ENCODE measurements at regions not wholly inside any gene's neighbourhood (a gene's known extent, or its start where the extent isn't known, plus 50 kb on each side); places are given as distances from the start of the nearest gene placed in this dataset.

- Histone ChIP-seq H3K27ac (ENCODE audit: low read depth in 2 of 2, low read length in 2 of 2) (no peak overlapping the region), H3K4me3 (ENCODE audit: low read length in 3 of 3) (no peak overlapping the region), H3K9ac (ENCODE audit: low read length in 3 of 3) (no peak overlapping the region), H3K27me3 (ENCODE audit: control insufficient read depth, insufficient read depth, low read length) (no peaks in the 10 kb centered on the region), H3K4me1 (ENCODE audit: control insufficient read depth in 2 of 3, insufficient read depth in 2 of 3, low read depth in 1 of 3, low read length in 3 of 3) (no peaks in the 10 kb centered on the region), H3K36me3 (ENCODE audit: control insufficient read depth in 2 of 3, insufficient read depth in 3 of 3, low read length in 3 of 3) (no peaks in the 10 kb centered on the region), H3K9me3 (ENCODE audit: control insufficient read depth in 2 of 3, insufficient read depth in 1 of 3, low read length in 3 of 3) (no peaks in the 10 kb centered on the region)
- FAIRE-seq: no peak
- intact Hi-C loops (cut with DNase I): no loop called here
- TF ChIP-seq, protein P1, sequence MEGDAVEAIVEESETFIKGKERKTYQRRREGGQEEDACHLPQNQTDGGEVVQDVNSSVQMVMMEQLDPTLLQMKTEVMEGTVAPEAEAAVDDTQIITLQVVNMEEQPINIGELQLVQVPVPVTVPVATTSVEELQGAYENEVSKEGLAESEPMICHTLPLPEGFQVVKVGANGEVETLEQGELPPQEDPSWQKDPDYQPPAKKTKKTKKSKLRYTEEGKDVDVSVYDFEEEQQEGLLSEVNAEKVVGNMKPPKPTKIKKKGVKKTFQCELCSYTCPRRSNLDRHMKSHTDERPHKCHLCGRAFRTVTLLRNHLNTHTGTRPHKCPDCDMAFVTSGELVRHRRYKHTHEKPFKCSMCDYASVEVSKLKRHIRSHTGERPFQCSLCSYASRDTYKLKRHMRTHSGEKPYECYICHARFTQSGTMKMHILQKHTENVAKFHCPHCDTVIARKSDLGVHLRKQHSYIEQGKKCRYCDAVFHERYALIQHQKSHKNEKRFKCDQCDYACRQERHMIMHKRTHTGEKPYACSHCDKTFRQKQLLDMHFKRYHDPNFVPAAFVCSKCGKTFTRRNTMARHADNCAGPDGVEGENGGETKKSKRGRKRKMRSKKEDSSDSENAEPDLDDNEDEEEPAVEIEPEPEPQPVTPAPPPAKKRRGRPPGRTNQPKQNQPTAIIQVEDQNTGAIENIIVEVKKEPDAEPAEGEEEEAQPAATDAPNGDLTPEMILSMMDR (IDR thresholded peaks at IDR 0.05; ENCODE audit: borderline replicate concordance, extremely low read depth, insufficient read depth): no peak
- no peak for DNase-seq
Measured at GRCh38 chrX:98627645-98628044, 1743.9 kb downstream of the RPA4 start.

DNA sequence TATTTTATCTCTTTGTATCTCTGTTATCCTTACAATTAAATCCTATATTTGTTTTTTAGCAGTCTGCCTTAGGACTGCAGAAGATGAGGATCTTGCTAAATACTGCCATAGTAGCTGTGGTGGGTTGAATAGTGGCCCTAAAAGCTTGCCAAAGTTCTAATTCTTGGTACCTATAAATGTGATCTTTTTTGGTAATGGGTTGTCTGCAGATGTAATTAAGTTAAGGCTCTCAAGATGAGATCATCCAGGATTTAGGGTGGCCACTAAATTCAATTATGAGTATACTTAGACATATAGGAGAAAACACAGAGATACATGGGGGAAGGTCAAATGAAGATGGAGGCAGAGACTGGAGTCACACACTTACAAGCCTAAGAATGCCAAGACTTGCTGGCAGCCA is 1753.7 kb downstream of the RPA4 start:
- Histone ChIP-seq H3K4me3 (ENCODE audit: low read length in 3 of 3) (no peak overlapping the region), H3K4me1 (ENCODE audit: control insufficient read depth in 2 of 3, insufficient read depth in 2 of 3, low read depth in 1 of 3, low read length in 3 of 3) (no peaks in the 10 kb centered on the region), H3K9me3 (ENCODE audit: control insufficient read depth in 2 of 3, insufficient read depth in 1 of 3, low read length in 3 of 3) (no peaks in the 10 kb centered on the region), H3K27ac (ENCODE audit: low read depth in 2 of 2, low read length in 2 of 2) (no peak overlapping the region), H3K36me3 (ENCODE audit: control insufficient read depth in 2 of 3, insufficient read depth in 3 of 3, low read length in 3 of 3) (no peaks in the 10 kb centered on the region), H3K9ac (ENCODE audit: low read length in 3 of 3) (no peak overlapping the region), H3K27me3 (ENCODE audit: control insufficient read depth, insufficient read depth, low read length) (no peaks in the 10 kb centered on the region)
- no peak for FAIRE-seq
- TF ChIP-seq, protein P1 (IDR thresholded peaks at IDR 0.05; ENCODE audit: borderline replicate concordance, extremely low read depth, insufficient read depth): no peak
- no peak for DNase-seq
- intact Hi-C loops (cut with DNase I): no loop called here

DNA sequence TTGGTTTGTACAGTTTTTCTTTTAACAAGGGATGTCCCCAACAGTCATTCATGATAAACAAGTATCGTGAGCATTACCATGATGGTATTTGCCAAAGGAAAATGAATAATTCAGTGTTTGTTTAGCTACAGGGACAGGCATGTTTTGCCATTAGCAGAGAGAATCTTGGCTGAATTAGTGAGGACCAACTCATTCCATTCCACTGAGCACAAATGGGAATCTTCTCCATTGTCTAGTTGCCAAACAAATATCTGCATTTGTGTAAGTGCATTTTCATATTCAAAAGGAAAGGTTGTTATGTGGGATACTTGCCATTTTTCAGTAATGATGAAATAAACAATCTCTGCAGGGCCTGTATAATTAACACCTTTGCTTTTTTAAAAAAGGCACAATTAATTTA is 1762.6 kb downstream of the RPA4 start:
- FAIRE-seq (no peak), DNase-seq (no peak)
- H3K4me1 ChIP-seq (ENCODE audit: control insufficient read depth in 2 of 3, insufficient read depth in 2 of 3, low read depth in 1 of 3, low read length in 3 of 3): no peaks in the 10 kb centered on the region
- H3K27ac ChIP-seq (ENCODE audit: low read depth in 2 of 2, low read length in 2 of 2): no peak overlapping the region
- H3K9ac ChIP-seq (ENCODE audit: low read length in 3 of 3): no peak overlapping the region
- no peaks in the 10 kb centered on the region for H3K36me3 ChIP-seq (ENCODE audit: control insufficient read depth in 2 of 3, insufficient read depth in 3 of 3, low read length in 3 of 3)
- H3K9me3 ChIP-seq (ENCODE audit: control insufficient read depth in 2 of 3, insufficient read depth in 1 of 3, low read length in 3 of 3): no peaks in the 10 kb centered on the region
- TF ChIP-seq, protein P1 (IDR thresholded peaks at IDR 0.05; ENCODE audit: borderline replicate concordance, extremely low read depth, insufficient read depth): no peak
- intact Hi-C loops (cut with DNase I): no loop called here
- no peak overlapping the region for H3K4me3 ChIP-seq (ENCODE audit: low read length in 3 of 3)
- H3K27me3 ChIP-seq (ENCODE audit: control insufficient read depth, insufficient read depth, low read length): no peaks in the 10 kb centered on the region

DNA sequence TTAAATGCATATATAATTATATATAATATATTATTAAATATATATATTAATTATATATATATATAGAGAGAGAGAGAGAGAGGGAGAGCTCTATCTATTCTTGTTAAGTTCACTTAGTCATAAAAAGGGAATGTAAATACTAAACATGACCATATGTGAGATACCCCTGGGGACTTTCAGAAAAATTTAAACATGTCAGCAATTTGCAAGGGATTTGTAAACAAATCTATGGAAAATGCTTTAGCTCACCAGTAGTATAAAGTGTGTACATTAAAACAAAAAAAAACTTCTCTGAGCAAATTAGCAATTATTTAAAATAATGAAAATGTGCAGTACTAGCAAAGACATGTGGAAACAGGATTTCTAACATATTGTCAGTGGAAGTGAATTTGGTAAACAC is 1755.5 kb downstream of the PCDH19 start:
- no peaks in the 10 kb centered on the region for H3K36me3 ChIP-seq (ENCODE audit: control insufficient read depth in 2 of 3, insufficient read depth in 3 of 3, low read length in 3 of 3)
- no peak overlapping the region for H3K4me3 ChIP-seq (ENCODE audit: low read length in 3 of 3)
- TF ChIP-seq, protein P1 (IDR thresholded peaks at IDR 0.05; ENCODE audit: borderline replicate concordance, extremely low read depth, insufficient read depth): no peak
- DNase-seq (no peak), FAIRE-seq (no peak)
- H3K4me1 ChIP-seq (ENCODE audit: control insufficient read depth in 2 of 3, insufficient read depth in 2 of 3, low read depth in 1 of 3, low read length in 3 of 3): no peaks in the 10 kb centered on the region
- intact Hi-C loops (cut with DNase I): no loop called here
- no peak overlapping the region for H3K9ac ChIP-seq (ENCODE audit: low read length in 3 of 3)
- no peaks in the 10 kb centered on the region for H3K27me3 ChIP-seq (ENCODE audit: control insufficient read depth, insufficient read depth, low read length)
- no peaks in the 10 kb centered on the region for H3K9me3 ChIP-seq (ENCODE audit: control insufficient read depth in 2 of 3, insufficient read depth in 1 of 3, low read length in 3 of 3)
- H3K27ac ChIP-seq (ENCODE audit: low read depth in 2 of 2, low read length in 2 of 2): no peak overlapping the region

All from kidney (tissue), 13 donors.